HG03571 (cell line): ENCODE measurements at regions not wholly inside any gene's neighbourhood (a gene's known extent, or its start where the extent isn't known, plus 50 kb on each side); places are given as distances from the start of the nearest gene placed in this dataset.
"Not testable (repeated sequence)": the region's sequence is repeated elsewhere in the genome, so short reads cannot be mapped to it uniquely, and the experiment has no call there.

Experiments used
- ATAC-seq: cut with Tn5 transposase; IDR thresholded peaks from one replicate; pipeline ENCODE4 v1.9.1; 2021; ENCODE audit not compliant: unreplicated experiment

- no peak for ATAC-seq
These were observed 167.9 kb downstream of the NRN1 start for GRCh38 chr6:5838656-5839396.

GRCh38 chr6:5837323-5837722 is 169.4 kb downstream of the NRN1 start:
- no peak for ATAC-seq

GRCh38 chr6:5836597-5836996 is 170.1 kb downstream of the NRN1 start:
- ATAC-seq: not testable (repeated sequence)

GRCh38 chr6:5833120-5833519 is 173.6 kb downstream of the NRN1 start:
- no peak for ATAC-seq

- ATAC-seq: no peak
These were observed 174.1 kb downstream of the NRN1 start for GRCh38 chr6:5832668-5833067.

GRCh38 chr6:5831219-5831862 is 175.4 kb downstream of the NRN1 start:
- ATAC-seq: peak; percentile 80

GRCh38 chr6:5828296-5828695 is 178.4 kb downstream of the NRN1 start:
- ATAC-seq: no peak

- ATAC-seq: no peak
These were observed 179.4 kb downstream of the NRN1 start for GRCh38 chr6:5827056-5827904.

- not testable (repeated sequence) for ATAC-seq
These were observed 182.2 kb downstream of the NRN1 start for GRCh38 chr6:5824382-5824983.
